ENCODE measurements at regions not wholly inside any gene's neighbourhood (a gene's known extent, or its start where the extent isn't known, plus 50 kb on each side); places are given as distances from the start of the nearest gene placed in this dataset.
"Not testable (repeated sequence)": the region's sequence is repeated elsewhere in the genome, so short reads cannot be mapped to it uniquely, and the experiment has no call there.

DNA sequence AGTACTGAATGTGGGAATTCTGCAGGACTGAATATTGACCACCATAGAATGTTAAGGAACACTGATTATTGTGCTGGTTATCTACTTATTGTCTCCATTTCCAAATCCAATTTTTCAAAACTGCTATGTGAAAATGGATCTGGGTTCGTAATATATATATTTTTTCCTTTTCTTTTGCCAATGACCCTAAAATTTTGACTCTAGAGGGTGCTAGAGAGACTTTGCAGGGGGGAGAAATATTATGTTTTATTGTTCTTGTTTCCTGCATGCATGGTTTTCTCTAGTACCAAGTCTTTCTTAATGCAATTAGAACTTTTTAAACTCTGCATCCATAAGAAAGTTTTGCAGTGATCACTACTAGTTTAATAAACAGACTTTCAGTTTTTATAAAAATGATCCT, 1256.9 kb downstream of the BRINP3 start:
- Histone ChIP-seq H3K27me3 (ENCODE audit: insufficient read depth) (no peaks in the 10 kb centered on the region), H3K4me1 (ENCODE audit: insufficient read depth) (no peaks in the 10 kb centered on the region), H3F3A (replicated peaks; ENCODE audit: low read depth) (no peaks in the 10 kb centered on the region), H3K27ac (ENCODE audit: low read depth) (no peak overlapping the region), H3K9me2 (ENCODE audit: insufficient read depth) (0 out of 2 replicates have a peak, but pooled peaks cover 3% of the 10 kb centered on the region), H3K4me2 (no peak overlapping the region), H2AFZ (no peak overlapping the region), H3K36me3 (ENCODE audit: insufficient read depth) (no peaks in the 10 kb centered on the region), H3K4me3 (no peak overlapping the region), H4K20me1 (replicated peaks; ENCODE audit: insufficient read depth) (no peaks in the 10 kb centered on the region), H3K79me2 (replicated peaks; ENCODE audit: insufficient read depth) (no peaks in the 10 kb centered on the region)
- Mint-ChIP-seq H3K36me3 (ENCODE audit: low read depth) (peaks cover 3% of the 10 kb centered on the region; the same call in 1 of the 3 replicates), H3K9me3 (peaks cover 14% of the 10 kb centered on the region; the same call in 2 of the 3 replicates), H3K4me3 (no peak overlapping the region), H3K27me3 (ENCODE audit: insufficient read depth, low read depth, poor library complexity) (no peaks in the 10 kb centered on the region), H3K27ac (no peak overlapping the region), H3K4me1 (peaks cover 3% of the 10 kb centered on the region; the same call in 2 of the 3 replicates)
- DNase-seq (ENCODE audit: low spot score) (peak; percentile 6), ATAC-seq (no peak)
- TF ChIP-seq, protein P1, sequence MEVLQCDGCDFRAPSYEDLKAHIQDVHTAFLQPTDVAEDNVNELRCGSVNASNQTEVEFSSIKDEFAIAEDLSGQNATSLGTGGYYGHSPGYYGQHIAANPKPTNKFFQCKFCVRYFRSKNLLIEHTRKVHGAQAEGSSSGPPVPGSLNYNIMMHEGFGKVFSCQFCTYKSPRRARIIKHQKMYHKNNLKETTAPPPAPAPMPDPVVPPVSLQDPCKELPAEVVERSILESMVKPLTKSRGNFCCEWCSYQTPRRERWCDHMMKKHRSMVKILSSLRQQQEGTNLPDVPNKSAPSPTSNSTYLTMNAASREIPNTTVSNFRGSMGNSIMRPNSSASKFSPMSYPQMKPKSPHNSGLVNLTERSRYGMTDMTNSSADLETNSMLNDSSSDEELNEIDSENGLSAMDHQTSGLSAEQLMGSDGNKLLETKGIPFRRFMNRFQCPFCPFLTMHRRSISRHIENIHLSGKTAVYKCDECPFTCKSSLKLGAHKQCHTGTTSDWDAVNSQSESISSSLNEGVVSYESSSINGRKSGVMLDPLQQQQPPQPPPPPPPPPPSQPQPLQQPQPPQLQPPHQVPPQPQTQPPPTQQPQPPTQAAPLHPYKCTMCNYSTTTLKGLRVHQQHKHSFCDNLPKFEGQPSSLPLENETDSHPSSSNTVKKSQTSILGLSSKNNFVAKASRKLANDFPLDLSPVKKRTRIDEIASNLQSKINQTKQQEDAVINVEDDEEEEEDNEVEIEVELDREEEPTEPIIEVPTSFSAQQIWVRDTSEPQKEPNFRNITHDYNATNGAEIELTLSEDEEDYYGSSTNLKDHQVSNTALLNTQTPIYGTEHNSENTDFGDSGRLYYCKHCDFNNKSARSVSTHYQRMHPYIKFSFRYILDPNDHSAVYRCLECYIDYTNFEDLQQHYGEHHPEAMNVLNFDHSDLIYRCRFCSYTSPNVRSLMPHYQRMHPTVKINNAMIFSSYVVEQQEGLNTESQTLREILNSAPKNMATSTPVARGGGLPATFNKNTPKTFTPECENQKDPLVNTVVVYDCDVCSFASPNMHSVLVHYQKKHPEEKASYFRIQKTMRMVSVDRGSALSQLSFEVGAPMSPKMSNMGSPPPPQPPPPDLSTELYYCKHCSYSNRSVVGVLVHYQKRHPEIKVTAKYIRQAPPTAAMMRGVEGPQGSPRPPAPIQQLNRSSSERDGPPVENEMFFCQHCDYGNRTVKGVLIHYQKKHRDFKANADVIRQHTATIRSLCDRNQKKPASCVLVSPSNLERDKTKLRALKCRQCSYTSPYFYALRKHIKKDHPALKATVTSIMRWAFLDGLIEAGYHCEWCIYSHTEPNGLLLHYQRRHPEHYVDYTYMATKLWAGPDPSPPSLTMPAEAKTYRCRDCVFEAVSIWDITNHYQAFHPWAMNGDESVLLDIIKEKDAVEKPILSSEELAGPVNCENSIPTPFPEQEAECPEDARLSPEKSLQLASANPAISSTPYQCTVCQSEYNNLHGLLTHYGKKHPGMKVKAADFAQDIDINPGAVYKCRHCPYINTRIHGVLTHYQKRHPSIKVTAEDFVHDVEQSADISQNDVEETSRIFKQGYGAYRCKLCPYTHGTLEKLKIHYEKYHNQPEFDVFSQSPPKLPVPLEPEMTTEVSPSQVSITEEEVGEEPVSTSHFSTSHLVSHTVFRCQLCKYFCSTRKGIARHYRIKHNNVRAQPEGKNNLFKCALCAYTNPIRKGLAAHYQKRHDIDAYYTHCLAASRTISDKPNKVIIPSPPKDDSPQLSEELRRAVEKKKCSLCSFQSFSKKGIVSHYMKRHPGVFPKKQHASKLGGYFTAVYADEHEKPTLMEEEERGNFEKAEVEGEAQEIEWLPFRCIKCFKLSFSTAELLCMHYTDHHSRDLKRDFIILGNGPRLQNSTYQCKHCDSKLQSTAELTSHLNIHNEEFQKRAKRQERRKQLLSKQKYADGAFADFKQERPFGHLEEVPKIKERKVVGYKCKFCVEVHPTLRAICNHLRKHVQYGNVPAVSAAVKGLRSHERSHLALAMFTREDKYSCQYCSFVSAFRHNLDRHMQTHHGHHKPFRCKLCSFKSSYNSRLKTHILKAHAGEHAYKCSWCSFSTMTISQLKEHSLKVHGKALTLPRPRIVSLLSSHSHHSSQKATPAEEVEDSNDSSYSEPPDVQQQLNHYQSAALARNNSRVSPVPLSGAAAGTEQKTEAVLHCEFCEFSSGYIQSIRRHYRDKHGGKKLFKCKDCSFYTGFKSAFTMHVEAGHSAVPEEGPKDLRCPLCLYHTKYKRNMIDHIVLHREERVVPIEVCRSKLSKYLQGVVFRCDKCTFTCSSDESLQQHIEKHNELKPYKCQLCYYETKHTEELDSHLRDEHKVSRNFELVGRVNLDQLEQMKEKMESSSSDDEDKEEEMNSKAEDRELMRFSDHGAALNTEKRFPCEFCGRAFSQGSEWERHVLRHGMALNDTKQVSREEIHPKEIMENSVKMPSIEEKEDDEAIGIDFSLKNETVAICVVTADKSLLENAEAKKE (CRISPR knock-in tag; IDR thresholded peaks at IDR 0.05): no peak
- TF ChIP-seq, protein P2, sequence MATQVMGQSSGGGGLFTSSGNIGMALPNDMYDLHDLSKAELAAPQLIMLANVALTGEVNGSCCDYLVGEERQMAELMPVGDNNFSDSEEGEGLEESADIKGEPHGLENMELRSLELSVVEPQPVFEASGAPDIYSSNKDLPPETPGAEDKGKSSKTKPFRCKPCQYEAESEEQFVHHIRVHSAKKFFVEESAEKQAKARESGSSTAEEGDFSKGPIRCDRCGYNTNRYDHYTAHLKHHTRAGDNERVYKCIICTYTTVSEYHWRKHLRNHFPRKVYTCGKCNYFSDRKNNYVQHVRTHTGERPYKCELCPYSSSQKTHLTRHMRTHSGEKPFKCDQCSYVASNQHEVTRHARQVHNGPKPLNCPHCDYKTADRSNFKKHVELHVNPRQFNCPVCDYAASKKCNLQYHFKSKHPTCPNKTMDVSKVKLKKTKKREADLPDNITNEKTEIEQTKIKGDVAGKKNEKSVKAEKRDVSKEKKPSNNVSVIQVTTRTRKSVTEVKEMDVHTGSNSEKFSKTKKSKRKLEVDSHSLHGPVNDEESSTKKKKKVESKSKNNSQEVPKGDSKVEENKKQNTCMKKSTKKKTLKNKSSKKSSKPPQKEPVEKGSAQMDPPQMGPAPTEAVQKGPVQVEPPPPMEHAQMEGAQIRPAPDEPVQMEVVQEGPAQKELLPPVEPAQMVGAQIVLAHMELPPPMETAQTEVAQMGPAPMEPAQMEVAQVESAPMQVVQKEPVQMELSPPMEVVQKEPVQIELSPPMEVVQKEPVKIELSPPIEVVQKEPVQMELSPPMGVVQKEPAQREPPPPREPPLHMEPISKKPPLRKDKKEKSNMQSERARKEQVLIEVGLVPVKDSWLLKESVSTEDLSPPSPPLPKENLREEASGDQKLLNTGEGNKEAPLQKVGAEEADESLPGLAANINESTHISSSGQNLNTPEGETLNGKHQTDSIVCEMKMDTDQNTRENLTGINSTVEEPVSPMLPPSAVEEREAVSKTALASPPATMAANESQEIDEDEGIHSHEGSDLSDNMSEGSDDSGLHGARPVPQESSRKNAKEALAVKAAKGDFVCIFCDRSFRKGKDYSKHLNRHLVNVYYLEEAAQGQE (IDR thresholded peaks at IDR 0.05; ENCODE audit: unreplicated experiment): no peak
- TF ChIP-seq, protein P3, sequence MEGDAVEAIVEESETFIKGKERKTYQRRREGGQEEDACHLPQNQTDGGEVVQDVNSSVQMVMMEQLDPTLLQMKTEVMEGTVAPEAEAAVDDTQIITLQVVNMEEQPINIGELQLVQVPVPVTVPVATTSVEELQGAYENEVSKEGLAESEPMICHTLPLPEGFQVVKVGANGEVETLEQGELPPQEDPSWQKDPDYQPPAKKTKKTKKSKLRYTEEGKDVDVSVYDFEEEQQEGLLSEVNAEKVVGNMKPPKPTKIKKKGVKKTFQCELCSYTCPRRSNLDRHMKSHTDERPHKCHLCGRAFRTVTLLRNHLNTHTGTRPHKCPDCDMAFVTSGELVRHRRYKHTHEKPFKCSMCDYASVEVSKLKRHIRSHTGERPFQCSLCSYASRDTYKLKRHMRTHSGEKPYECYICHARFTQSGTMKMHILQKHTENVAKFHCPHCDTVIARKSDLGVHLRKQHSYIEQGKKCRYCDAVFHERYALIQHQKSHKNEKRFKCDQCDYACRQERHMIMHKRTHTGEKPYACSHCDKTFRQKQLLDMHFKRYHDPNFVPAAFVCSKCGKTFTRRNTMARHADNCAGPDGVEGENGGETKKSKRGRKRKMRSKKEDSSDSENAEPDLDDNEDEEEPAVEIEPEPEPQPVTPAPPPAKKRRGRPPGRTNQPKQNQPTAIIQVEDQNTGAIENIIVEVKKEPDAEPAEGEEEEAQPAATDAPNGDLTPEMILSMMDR (conservative IDR thresholded peaks at IDR 0.05; ENCODE audit: low read depth in 2 of 2): peak in 1 of 2 experiments; percentile 64; a peak in 3 of 4 replicates

DNA sequence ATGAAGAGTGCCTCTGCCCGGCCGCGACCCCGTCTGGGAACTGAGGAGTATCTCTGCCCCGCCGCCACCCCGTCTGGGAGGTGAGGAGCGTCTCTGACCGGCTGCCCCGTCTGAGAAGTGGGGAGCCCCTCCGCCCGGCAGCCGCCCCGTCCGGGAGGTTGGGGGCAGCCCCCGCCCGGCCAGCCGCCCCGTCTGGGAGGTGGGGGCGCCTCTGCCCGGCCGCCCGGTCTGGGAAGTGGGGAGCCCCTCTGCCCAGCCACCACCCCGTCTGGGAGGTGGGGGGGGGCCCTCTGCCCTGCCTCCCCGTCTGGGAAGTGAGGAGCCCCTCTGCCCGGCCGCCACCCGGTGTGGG, 1251.9 kb downstream of the BRINP3 start:
- not testable (repeated sequence) for H3K4me1 ChIP-seq (ENCODE audit: insufficient read depth); H2AFZ ChIP-seq; H3K36me3 Mint-ChIP-seq (ENCODE audit: low read depth); DNase-seq (ENCODE audit: low spot score); H4K20me1 ChIP-seq (replicated peaks; ENCODE audit: insufficient read depth); H3K4me1 Mint-ChIP-seq; H3K4me3 Mint-ChIP-seq; H3K36me3 ChIP-seq (ENCODE audit: insufficient read depth); H3K27ac ChIP-seq (ENCODE audit: low read depth); H3F3A ChIP-seq (replicated peaks; ENCODE audit: low read depth); H3K27me3 Mint-ChIP-seq (ENCODE audit: insufficient read depth, low read depth, poor library complexity); H3K9me2 ChIP-seq (ENCODE audit: insufficient read depth); H3K4me3 ChIP-seq; ATAC-seq; H3K27ac Mint-ChIP-seq; H3K79me2 ChIP-seq (replicated peaks; ENCODE audit: insufficient read depth); H3K27me3 ChIP-seq (ENCODE audit: insufficient read depth); H3K4me2 ChIP-seq
- peaks cover 21% of the 10 kb centered on the region; the same call in 2 of the 3 replicates for H3K9me3 Mint-ChIP-seq

Data from GM23338 (cell line).